ENCODE measurements at regions not wholly inside any gene's neighbourhood (a gene's known extent, or its start where the extent isn't known, plus 50 kb on each side); places are given as distances from the start of the nearest gene placed in this dataset.
"Not testable (repeated sequence)": the region's sequence is repeated elsewhere in the genome, so short reads cannot be mapped to it uniquely, and the experiment has no call there.

DNA sequence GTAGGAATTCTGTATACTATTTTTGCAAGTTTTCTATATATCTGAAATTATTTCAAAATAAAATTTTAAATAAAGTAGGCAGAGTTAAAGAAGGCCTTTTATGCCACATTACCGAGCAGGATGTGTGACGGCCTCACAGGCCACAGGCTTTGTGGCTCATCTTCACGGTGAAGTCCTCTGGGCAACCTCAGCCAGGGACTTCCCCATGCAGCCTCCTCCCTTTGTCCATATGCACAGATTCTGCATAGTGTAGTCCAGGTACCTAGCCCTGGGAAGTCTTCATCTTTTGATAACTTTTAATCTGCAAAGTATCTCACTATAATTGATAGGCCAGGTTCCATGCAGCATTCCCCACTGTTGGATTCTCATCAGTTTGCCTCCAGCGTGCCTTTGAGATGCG lies 62.8 kb downstream of the ARHGAP11B start:
- not testable (repeated sequence) for DNase-seq

DNA sequence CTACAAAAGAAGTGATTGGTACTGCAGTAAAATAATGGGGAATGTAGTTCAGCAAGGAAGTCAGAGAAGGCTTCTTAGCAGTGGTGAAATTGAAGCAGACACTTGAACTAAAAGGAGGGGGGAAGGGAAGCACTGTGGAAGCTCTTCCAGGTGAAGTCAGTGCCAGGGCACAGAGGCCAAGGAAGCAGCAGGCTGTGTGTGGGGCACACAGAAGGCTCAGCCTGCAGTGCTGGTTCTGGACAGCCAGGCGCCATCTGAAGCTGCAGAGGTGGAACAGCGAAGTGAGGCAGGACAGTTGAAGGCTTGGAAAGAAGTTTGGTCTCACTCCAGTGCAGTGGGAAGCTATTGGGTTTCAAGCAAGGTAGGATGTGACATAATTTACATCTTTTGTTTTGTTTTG lies 64.2 kb downstream of the ARHGAP11B start:
- DNase-seq: not testable (repeated sequence)

DNA sequence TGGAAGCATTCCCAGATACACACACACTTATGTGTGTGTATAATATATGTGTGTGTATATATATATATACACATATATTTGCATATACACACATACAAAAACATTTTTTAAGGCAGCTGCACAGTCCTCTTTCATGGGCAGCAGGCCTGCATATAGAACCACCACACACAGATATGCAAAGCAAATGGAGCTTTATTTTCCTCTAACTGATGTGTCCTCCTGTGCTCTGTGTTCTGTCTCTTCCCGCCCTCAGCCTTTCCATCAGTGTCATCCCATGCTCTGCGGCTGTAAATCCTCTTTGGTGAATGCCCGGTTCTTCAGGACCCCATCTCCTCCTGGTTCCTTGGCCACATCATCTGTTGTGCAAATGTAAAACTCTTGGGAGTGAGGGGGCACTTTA lies 69.9 kb downstream of the ARHGAP11B start:
- not testable (repeated sequence) for DNase-seq

DNA sequence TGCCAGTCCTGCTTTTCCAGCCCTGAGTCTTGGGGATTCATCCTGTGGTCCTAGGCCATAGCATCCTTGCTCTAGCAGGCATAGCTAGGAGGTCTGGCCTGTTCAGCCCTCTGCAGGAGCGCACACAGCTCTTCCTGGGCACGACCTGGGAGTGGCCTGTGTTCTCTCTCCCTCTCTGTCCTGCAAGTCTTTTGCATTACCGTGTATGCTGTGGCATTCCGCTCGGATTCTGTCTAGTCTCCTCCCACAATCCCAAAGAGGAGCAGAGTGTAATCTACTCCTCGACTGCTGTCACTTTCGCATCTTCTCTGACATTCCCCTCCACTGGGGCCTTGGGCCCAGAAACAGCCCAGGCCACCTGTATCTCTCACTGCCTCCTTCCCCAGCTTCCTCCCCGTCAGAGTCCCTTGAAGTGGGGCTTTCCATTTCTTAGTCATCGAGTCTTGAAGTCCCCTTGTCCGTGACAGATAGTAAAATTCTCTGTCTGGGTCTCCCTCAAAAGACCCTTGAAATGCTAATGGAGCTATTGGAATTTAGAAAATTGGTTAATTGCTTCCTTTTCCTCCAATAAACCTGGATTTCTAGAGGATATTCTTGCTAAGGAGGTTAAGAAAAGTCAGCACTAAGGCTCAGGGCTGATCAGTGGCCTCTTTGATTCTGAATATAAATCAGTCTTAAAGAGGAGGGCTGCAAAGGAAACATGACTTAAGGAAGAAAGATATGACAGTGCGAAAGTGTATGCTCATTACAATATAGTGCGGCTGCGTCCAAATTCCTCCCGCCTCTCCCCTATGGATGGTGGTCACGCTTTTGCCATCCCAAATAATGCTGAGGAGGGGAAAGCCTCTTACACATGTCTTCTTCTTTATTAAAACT lies 70.7 kb downstream of the ARHGAP11B start:
- DNase-seq: not testable (repeated sequence)

DNA sequence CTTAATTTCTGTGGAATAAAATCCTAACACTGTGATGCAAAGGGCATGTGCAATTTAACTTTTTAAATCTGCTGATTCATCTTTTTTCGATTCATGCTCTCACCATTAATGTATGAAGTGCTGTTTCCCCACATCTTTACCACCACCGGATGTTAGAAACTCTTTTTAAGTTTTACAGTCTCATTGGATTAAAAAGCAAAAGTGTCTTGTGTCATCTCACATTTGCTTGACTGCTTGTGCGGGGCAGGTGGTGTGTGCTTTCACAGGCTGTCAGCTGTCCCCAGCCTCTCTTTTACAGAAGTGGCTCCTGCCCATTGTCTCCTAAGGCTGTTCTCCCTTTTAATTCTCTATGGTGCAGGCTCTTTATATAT lies 71.4 kb downstream of the ARHGAP11B start:
- not testable (repeated sequence) for DNase-seq

DNA sequence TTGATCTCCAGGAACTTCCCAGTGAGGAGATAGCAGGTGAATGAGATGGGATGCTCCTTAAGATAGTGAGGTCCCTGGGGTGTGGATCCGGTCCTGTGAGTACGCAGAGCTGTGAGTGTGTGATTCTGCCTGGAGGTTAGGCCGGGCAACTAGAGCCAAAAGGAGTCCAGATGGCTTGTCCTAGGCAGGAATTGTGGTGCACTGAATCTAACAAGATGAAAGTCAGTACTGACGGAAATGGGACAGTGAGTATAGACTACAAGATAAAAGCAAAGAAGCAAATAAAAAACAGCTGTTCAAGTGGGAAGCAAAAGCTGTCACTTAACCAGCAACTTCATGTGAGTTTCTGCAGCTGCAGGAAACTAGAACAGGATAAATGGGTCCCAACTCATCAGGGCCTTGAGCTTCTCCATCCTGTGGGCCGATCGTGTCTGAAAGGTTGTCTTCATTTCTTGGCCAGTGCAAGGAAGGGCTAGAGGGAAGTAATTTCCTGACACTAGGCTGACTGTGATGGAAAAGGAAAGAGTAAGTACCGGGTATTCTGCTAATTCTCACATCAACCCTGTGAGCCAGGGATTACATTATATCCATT lies 74.2 kb downstream of the ARHGAP11B start:
- not testable (repeated sequence) for DNase-seq

DNA sequence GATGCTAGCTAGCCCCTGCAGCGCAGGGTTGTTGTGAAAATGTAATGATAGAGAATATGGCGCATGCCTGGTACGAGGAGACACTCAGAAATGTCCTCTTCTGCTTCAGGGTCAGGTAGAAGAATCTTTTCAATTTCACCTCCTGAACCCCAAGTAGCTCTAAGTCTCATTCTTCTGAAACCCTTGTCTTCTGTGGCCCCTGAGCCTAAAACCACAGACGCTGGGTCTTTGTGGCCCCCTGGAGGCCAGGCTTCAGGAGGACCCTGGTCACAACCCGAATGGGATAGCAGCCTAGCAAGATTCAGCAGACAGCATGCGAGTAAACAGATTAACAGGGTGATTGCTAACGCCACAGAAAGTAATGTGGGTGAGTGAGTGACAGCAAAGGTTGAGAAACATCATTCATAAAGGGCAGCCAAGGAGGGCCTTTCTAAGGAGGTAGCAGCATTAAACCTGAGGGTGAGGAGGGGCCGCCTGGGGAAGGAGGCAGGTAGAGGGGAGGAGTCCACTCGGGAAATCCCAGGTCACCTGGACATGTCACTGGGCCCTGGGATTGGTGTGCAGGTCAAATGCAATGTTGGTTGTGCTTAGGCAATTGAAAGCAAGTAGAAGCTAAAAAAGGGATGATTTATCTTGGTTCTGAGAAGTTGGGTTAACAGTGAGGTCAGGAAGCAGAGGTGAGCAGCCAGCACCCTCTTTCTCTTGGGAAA lies 82.2 kb downstream of the ARHGAP11B start:
- DNase-seq: not testable (repeated sequence)

DNA sequence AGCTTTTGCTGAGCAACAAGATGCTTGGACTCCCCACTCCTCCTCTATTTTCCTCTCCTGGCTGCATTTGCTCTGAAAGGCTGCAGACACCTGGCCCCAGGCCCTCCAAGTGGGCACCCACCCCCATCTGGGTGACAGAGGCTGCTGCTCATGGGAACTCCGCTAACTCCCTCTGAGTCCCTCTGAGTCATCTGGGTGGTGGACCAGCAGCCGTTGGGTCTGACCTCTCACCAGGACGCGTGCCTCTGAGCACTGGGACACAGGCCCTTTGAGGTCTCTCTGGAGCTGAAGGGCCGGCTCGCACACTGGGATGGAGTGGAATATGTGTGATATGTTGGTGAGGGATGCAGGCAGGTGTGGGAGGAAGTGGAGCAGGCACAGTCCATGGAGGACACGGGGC lies 82.9 kb downstream of the ARHGAP11B start:
- DNase-seq: not testable (repeated sequence)

DNA sequence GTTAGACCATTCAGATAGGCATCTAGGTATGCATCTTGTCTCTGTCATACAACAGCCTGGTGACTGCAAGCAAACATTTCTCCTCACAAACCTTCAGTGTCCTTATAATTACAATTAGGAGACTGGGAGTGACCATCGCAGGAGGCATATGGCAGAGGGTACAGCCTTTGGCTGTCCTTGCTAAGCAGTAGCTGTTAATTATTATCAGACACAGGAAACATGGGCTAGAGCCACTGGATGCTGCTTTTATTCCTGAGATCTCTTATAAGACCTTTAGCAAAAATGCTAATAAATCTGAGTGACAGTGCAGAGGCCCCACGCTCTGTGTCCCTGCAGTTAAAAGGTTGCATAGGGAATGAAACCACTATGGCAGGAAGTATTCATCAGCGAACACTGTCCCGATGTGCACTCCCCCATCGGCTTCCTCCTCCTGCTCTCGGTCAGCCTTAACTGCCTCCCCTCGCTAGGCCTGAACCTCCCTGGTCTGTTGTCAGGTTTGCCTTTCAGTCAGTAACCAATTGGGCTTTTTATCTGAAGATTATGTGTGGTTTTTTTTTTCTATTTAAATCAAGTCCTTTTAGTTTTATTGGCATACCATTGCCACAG lies 92.2 kb downstream of the ARHGAP11B start:
- DNase-seq: not testable (repeated sequence)

DNA sequence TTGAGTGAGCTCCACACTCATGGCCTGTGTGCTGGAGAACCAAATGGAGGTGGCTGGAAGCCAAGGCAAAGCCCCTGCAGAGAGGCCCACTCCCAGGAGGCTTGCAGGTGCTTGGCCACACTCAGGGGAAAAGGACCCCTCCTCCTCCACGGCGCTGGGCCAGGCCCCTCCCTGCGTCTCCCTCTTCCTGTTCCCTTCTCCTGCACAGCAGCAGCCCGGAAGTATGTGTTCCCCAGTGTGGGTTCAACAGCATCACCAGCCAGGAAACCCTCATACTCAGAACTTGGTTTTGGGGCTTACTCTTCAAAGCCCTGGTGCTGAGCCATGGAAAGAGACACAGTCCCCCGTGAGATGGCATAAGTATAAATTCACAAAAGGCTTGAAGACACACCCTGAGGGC lies 93.4 kb downstream of the ARHGAP11B start:
- not testable (repeated sequence) for DNase-seq

DNA sequence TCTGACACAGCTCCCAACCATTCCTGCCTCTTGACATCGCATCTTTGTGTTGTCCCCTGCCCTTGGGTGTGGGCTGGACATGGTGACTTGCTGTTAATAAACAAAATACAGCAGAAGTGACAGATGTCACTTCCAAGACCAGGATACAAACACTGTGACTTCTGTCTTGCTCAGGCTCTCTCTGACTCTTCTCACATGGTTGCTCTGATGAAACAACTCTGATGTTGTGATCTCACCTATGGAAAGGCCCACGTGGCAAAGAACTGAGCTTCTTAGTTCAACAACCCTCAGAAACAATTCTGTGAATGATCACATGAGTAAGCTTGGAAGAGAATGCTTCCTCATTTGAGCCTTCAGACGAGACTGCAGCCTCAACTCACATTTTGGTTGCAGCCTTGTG lies 94.9 kb downstream of the ARHGAP11B start:
- peak; percentile 3 to 53 (median 28) for DNase-seq

DNA sequence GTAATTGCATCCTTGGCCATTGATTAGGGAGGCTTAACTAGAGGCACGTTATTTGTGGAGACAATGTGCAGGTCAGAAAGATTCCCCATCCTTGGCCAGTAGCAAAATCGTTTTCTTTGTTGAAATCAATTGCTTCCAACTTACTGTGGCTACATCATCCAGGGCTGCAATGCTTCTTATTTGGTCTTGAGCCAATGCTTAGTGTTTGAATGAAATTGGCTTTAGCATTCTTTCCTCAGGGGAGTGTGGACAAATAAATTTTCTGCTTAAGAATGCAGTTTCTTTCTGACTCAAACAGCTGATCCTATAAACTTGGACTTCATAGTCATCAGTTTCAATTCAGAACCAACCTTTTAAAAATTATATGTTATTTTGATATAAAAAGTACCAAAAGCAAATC lies 95.6 kb downstream of the ARHGAP11B start:
- DNase-seq: not testable (repeated sequence)

DNA sequence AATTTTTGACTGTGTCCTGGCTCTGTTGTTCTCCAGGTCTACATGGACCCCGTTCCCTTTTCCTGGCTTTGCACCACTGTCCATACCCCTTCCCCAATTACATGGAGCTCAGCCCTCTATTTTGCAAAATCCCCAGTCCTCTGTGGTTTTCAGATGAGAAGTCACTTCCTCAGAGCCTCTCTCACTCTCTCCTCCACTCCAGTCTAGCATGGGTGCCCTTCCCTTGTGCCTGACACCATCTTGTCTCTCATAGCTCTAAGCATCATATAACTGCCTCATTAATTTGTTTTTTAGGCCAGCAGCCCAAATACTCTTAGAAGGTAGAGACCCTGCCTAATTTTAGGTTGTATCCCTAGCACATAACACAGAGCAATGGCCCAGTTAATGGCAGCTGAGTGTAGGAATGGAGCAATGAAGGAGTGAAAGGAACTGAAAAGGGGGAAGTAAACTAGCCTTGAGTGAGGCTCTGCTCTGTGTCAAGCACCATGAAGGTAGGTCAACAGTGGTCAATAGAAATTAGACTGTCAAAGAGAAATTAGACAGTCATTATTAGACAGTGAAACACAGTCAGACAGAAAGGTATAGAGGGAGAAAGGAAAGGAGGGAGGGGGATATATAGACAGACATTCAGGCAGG lies 97.7 kb downstream of the ARHGAP11B start:
- DNase-seq: not testable (repeated sequence)

DNA sequence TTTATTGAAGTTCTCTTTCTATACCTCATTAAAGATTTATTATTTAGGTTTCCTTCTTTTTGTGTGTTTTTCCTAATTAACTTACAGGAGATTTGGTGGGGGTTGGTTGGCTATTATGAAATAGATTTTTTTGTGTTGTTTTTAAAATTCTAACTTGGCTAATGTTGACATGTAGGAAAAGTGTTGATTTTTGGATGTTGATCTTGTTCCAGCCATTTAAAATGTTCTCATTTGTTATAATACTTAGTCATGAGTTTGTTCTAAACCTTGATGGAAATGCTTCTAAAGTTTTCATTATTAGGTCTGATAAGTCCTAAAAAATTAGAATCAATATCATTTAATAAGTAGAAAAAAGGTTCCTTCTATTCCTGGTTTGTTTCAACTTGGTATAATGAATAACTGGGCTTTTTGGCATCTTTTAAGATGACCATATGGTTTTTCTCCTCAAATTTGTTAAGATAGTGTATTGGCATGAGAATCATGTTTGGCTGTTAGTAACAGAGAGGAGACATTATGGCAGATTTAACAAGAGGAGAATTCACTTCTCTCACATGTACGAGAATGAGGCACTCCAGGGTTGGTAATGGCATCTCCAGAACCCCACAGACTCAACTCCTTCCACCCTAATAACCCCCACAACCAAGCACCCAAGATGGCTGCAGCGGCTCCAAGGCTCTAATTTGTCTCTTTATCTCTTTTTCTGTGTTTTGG lies 104.1 kb downstream of the ARHGAP11B start:
- not testable (repeated sequence) for DNase-seq

DNA sequence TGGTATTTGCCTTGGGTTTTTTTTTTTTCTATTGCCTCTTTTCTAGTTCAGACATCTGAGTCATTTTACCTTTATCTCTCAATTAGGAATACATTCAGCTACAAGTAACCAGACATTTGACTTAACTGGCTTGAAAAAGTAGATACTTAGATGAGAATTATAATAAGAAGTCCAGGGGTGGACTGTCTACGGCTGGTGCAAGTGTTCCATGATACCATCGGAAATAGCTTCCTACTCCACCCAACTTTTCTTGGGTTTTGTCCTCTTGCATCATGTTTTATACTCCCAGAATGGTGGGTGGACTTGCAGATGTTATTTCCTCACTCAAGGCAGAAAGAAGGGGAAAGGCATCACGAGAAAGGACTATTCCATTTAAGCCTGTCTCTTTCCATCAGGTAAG lies 104.7 kb downstream of the ARHGAP11B start:
- not testable (repeated sequence) for DNase-seq

DNA sequence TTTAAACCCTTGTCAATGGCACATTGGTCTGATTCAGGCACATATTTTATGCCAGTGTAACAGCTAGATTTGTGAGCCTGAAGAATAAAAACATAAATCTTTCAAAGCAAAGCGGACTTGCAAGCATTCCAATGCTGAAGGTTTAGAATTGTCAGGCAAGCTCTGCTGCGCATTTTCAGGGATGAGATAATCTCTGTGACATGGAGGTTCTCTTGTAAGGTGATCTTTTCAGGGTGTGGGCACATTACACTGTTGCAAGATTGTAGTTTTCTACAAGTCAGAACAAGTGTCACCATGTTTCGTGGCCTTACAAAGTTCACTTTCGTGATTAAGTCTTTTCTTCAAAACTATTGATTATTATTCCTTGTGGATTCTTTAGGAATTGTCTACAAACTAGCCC lies 106.2 kb downstream of the ARHGAP11B start:
- DNase-seq: not testable (repeated sequence)

DNA sequence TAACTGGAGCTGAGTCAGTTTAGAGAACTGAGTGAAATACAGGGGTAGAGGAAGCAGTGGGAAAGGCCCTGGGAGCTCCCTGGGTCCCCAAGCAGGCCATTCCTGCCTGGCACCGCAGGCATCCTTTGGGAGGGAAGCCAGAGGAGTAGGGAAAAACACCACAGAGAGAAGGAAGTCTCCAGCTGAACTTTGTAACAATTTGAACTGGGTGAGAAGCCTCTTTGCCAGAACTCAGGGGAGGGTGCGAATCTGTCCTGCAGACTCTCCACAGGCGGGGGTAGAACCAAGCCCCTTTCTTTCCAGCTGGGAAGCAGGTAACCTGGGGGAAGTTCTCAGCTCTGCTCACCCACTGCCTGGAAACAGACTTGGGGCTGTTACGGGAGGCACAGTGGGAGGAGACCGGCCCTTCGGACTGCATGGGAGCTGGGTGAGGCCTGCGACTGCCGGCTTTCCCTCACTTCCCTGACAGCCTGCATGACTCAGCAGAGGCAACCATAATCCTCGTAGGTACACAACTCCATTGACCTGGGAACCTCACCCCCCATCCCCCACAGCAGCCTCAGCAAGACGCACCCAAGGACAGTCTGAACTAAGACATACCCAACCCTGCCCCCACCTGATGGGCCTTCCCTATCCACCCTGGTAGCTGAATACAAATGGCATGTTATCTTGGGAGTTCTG lies 110.1 kb downstream of the ARHGAP11B start:
- DNase-seq: not testable (repeated sequence)

DNA sequence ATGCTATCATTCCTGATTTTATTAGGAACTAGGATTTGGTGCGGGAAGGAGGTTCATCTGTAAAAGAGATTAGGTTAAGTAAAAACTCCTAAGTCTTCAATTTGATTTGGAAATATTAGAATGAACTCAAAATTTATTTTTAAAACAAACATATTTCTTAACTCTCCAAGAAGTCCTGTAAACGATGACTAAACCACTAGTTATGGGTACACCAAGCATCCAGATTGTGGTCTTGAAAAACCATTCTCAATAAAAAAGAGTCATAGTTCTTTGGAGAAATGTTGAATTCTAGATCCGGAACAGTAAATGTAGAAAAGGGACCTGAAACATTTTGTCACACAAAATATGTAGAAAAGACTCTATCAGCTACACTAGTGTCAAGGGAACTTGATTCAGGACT lies 116.9 kb downstream of the ARHGAP11B start:
- not testable (repeated sequence) for DNase-seq

DNA sequence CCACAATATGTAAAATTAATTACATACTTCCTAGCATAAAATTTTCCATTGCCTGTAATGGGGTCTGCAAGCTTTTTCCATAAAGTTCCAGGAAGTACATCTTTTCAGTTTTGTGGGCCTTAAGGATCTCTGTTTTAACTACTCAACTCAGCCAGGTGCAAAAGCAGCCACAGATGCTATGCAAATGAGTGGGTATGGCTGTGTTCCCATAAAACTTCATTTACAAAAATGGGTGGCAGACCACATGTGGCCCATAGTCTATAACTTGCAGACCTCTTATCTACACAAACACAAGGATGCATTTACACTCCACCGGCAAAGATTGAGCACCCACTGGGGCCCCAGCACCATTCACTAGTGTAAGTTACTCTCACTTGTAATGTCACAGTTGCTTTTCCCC lies 123.1 kb downstream of the ARHGAP11B start:
- not testable (repeated sequence) for DNase-seq

DNA sequence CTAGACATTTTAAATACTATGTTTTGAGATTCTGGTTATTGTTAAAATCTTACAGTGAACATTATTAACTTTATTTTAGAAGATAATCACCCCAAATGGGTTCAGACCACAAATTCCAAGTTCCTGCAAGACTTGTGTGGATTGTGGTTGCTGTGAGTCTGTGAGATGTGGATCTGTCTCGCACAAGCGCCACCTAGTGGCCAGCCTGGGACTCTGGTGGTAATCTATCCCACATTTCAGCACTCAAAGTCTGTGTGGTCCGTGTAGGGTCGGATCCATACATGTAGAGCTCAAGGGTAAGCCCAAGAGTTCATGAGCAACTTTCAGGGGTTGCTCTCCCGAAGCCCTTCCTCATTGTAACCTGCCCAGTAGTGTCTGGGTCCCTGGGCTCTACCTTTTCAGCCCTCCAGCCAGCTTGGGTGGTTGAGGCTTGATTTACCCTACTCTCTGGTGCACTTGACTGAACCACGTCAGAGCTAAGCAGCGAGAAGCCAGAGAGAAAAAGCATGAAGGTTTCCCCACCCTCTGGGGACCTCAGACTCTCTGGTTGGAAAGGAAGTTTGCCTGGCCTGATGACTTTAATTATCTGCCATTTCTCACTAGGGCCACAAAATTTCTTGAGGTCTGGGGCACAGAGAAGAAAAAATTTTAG lies 129.2 kb downstream of the ARHGAP11B start:
- not testable (repeated sequence) for DNase-seq

DNA sequence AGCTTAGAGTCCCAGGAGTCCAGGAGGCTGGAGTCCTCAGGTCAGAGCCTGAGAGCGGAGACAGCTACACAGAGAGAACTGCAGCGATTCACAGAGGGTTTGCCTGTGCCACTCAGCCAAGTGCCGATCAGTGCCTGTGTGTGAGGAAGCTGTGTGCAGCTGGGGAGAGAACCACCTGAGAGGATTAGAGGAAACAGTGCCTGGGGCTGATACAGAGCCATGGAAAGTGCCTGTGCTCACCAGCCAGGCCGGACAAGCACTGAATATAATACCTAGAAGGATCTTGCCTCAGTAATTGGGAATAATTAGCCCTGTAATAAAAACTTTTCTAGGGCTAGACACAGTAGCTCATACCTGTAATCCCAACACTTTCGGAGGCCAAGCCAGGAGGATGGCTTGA lies 134.7 kb downstream of the ARHGAP11B start:
- not testable (repeated sequence) for DNase-seq
